HL-60 (cell line): ENCODE measurements at regions not wholly inside any gene's neighbourhood (a gene's known extent, or its start where the extent isn't known, plus 50 kb on each side); places are given as distances from the start of the nearest gene placed in this dataset.

ENCODE experiments used
- DNase-seq, 2 experiments: peaks; one replicate each; pipeline ENCODE4 v3.0.0-alpha.2; 2010 to 2020; ENCODE audit warnings: low read depth in 1 of 2, low spot score in 1 of 2
- H3K27ac ChIP-seq: fragments of 250-450 bp; sonication (Bioruptor Pico); replicated peaks from 2 replicates; pipeline ENCODE4 v1.5.1; 2020; ENCODE audit warnings: mild to moderate bottlenecking, moderate library complexity
- H3K27me3 ChIP-seq: fragments of 250-450 bp; sonication (Bioruptor Pico); 2 replicates; pipeline ENCODE4 v1.5.1; 2021; ENCODE audit warnings: mild to moderate bottlenecking, moderate library complexity; ENCODE audit not compliant: insufficient read depth, poor library complexity, severe bottlenecking
- H3K4me3 ChIP-seq: replicated peaks from 2 replicates; pipeline ENCODE4 v1.5.1; 2011; ENCODE audit warnings: mild to moderate bottlenecking, control low read depth, low read length; ENCODE audit not compliant: insufficient read depth
- GABPA ChIP-seq: IDR thresholded peaks from 2 replicates; pipeline ENCODE4 v1.6.1; 2012; ENCODE audit warnings: low read depth
- POLR2AphosphoS5 ChIP-seq: IDR thresholded peaks from 2 replicates; pipeline ENCODE4 v1.6.1; 2012; ENCODE audit warnings: low read depth
- SPI1 ChIP-seq: IDR thresholded peaks from 2 replicates; pipeline ENCODE4 v1.6.1; 2012; ENCODE audit warnings: low read depth, mild to moderate bottlenecking, borderline replicate concordance
- TF ChIP-seq, protein P1 (sequence below): IDR thresholded peaks from one replicate; pipeline ENCODE4 v1.5.1; 2011; ENCODE audit warnings: low read length, control low read depth, inconsistent platforms; ENCODE audit not compliant: insufficient read depth
- TF ChIP-seq, protein P2 (sequence below): IDR thresholded peaks from 2 replicates; pipeline ENCODE4 v1.6.1; 2012; ENCODE audit warnings: low read depth; ENCODE audit not compliant: insufficient replicate concordance

DNA sequence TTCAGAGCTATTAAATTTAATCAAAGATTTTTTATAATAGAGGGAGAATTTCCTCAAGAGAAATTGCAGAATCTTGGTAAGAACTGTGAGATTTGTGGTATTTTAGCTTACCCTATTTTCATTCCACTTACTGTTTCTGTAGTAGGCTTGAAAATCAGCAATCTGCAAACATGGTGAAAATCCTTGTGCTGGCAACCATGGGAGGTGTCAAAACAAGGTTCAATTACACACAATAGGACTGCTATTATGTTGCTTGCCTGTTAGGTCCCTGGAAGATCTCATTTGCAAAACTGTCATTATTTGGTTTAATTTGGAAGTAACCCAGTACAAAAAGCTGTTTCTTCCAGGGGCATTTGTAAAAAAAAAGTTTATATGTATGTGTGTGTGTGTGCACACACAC lies 662.8 kb upstream of the SLITRK6 start:
- Histone ChIP-seq H3K4me3 (no peak overlapping the region), H3K27ac (no peak overlapping the region), H3K27me3 (no peaks in the 10 kb centered on the region)
- no peak for DNase-seq
- TF ChIP-seq POLR2AphosphoS5 (no peak), GABPA (no peak), SPI1 (no peak)
- TF ChIP-seq, protein P1, sequence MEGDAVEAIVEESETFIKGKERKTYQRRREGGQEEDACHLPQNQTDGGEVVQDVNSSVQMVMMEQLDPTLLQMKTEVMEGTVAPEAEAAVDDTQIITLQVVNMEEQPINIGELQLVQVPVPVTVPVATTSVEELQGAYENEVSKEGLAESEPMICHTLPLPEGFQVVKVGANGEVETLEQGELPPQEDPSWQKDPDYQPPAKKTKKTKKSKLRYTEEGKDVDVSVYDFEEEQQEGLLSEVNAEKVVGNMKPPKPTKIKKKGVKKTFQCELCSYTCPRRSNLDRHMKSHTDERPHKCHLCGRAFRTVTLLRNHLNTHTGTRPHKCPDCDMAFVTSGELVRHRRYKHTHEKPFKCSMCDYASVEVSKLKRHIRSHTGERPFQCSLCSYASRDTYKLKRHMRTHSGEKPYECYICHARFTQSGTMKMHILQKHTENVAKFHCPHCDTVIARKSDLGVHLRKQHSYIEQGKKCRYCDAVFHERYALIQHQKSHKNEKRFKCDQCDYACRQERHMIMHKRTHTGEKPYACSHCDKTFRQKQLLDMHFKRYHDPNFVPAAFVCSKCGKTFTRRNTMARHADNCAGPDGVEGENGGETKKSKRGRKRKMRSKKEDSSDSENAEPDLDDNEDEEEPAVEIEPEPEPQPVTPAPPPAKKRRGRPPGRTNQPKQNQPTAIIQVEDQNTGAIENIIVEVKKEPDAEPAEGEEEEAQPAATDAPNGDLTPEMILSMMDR = no peak
- TF ChIP-seq, protein P2, sequence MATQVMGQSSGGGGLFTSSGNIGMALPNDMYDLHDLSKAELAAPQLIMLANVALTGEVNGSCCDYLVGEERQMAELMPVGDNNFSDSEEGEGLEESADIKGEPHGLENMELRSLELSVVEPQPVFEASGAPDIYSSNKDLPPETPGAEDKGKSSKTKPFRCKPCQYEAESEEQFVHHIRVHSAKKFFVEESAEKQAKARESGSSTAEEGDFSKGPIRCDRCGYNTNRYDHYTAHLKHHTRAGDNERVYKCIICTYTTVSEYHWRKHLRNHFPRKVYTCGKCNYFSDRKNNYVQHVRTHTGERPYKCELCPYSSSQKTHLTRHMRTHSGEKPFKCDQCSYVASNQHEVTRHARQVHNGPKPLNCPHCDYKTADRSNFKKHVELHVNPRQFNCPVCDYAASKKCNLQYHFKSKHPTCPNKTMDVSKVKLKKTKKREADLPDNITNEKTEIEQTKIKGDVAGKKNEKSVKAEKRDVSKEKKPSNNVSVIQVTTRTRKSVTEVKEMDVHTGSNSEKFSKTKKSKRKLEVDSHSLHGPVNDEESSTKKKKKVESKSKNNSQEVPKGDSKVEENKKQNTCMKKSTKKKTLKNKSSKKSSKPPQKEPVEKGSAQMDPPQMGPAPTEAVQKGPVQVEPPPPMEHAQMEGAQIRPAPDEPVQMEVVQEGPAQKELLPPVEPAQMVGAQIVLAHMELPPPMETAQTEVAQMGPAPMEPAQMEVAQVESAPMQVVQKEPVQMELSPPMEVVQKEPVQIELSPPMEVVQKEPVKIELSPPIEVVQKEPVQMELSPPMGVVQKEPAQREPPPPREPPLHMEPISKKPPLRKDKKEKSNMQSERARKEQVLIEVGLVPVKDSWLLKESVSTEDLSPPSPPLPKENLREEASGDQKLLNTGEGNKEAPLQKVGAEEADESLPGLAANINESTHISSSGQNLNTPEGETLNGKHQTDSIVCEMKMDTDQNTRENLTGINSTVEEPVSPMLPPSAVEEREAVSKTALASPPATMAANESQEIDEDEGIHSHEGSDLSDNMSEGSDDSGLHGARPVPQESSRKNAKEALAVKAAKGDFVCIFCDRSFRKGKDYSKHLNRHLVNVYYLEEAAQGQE = no peak

DNA sequence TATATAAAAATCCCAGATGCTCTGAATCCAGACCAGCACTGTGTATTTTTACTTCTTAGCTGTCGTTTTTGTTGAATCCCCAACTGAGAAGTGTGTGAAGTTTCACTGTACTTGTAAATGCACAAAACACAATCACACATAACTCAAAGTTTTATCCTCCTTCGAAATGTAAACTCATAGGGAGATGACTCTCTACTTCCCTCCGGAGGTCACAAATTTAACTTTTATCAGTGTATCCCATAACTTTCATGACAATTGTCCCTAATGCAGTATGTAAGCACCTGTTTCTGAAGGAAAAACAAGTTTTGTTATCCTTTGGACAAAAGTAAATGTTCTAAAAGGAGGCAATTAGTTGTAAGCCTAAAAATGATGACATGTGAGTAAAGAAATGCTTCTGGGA lies 665.0 kb upstream of the SLITRK6 start:
- no peaks in the 10 kb centered on the region for H3K27me3 ChIP-seq
- no peak overlapping the region for H3K4me3 ChIP-seq
- TF ChIP-seq, protein P1 = no peak
- no peak for TF ChIP-seq POLR2AphosphoS5
- TF ChIP-seq GABPA = no peak
- TF ChIP-seq, protein P2 = no peak
- no peak for DNase-seq
- no peak overlapping the region for H3K27ac ChIP-seq

DNA sequence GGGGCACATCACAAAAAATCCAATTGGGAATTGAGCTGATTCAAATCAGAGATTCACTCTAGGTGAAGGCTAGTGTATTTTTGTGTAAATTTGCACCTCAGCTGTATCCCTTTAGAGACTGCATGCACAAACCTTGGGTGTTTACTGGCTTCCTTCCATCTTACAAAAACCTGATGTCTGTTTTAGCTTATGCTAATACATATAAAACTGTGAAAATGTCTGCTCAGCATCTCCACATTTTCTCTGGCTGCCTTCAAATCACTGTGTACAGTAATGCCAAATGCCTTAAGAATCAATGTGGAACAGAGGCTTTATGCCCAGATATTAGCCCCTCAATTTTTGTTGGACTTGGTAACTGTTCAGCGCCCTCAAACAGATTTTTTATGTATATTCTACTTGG lies 675.8 kb upstream of the SLITRK6 start:
- Histone ChIP-seq H3K4me3 (no peak overlapping the region), H3K27me3 (no peaks in the 10 kb centered on the region), H3K27ac (no peak overlapping the region)
- DNase-seq = no peak
- TF ChIP-seq SPI1 (no peak), GABPA (no peak)
- TF ChIP-seq, protein P1 = no peak

DNA sequence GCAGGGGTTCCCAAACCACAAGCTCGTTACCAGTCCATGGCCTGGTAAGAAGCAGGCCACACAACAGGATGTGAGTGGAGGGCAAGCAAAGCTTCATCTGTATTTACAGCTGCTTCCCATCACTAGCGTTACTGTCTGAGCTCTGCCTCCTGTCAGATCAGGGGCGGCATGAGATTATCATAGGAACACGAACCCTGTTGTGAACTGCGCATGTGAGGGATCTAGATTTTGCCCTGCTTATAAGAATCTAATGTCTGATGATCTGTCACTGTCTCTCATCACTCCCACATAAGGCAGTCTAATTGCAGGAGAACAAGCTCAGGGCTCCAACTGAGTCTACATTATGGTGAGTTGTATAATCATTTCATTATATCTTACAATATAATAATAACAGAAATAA lies 677.4 kb upstream of the SLITRK6 start:
- no peak overlapping the region for H3K4me3 ChIP-seq
- DNase-seq = no peak
- TF ChIP-seq, protein P1 = no peak
- TF ChIP-seq SPI1 = no peak
- TF ChIP-seq, protein P2 = no peak
- no peak for TF ChIP-seq POLR2AphosphoS5
- TF ChIP-seq GABPA = no peak
- H3K27me3 ChIP-seq = no peaks in the 10 kb centered on the region
- H3K27ac ChIP-seq = no peak overlapping the region
